AG08395 (cell line): ENCODE measurements at regions not wholly inside any gene's neighbourhood (a gene's known extent, or its start where the extent isn't known, plus 50 kb on each side); places are given as distances from the start of the nearest gene placed in this dataset.
"Not testable (repeated sequence)": the region's sequence is repeated elsewhere in the genome, so short reads cannot be mapped to it uniquely, and the experiment has no call there.

Experiments
- DNase-seq: peaks from one replicate; pipeline ENCODE4 v3.0.0; 2012; ENCODE audit warnings: mixed read lengths, low spot score

- DNase-seq, result no peak
Measured at GRCh38 chr4:12105519-12105918, 676.8 kb upstream of the HS3ST1 start.

GRCh38 chr4:12089920-12090319, 661.2 kb upstream of the HS3ST1 start:
- not testable (repeated sequence) for DNase-seq

GRCh38 chr4:12084690-12085089, 656.0 kb upstream of the HS3ST1 start:
- no peak for DNase-seq

GRCh38 chr4:12071316-12071715, 642.6 kb upstream of the HS3ST1 start:
- no peak for DNase-seq

GRCh38 chr4:12053966-12054365, 625.3 kb upstream of the HS3ST1 start:
- no peak for DNase-seq

GRCh38 chr4:12053556-12053955, 624.9 kb upstream of the HS3ST1 start:
- no peak for DNase-seq

- no peak for DNase-seq
Measured at GRCh38 chr4:12050357-12050756, 621.7 kb upstream of the HS3ST1 start.

GRCh38 chr4:12042818-12043217, 614.1 kb upstream of the HS3ST1 start:
- no peak for DNase-seq

GRCh38 chr4:12041828-12042227, 613.1 kb upstream of the HS3ST1 start:
- DNase-seq, result no peak

- DNase-seq, result no peak
Measured at GRCh38 chr4:12036450-12036849, 607.8 kb upstream of the HS3ST1 start.

- no peak for DNase-seq
Measured at GRCh38 chr4:12028258-12028657, 599.6 kb upstream of the HS3ST1 start.

- no peak for DNase-seq
Measured at GRCh38 chr4:12022409-12022808, 593.7 kb upstream of the HS3ST1 start.

GRCh38 chr4:12016729-12017128, 588.0 kb upstream of the HS3ST1 start:
- no peak for DNase-seq

- DNase-seq, result no peak
Measured at GRCh38 chr4:12005471-12005870, 576.8 kb upstream of the HS3ST1 start.

- DNase-seq, result not testable (repeated sequence)
Measured at GRCh38 chr4:11996581-11996980, 567.9 kb upstream of the HS3ST1 start.

GRCh38 chr4:11976726-11977263, 548.1 kb upstream of the HS3ST1 start:
- no peak for DNase-seq

- no peak for DNase-seq
Measured at GRCh38 chr4:11973270-11973669, 544.6 kb upstream of the HS3ST1 start.

- DNase-seq, result no peak
Measured at GRCh38 chr4:11970754-11971153, 542.1 kb upstream of the HS3ST1 start.

- no peak for DNase-seq
Measured at GRCh38 chr4:11966782-11967181, 538.1 kb upstream of the HS3ST1 start.

GRCh38 chr4:11954093-11954492, 525.4 kb upstream of the HS3ST1 start:
- DNase-seq, result no peak

- no peak for DNase-seq
Measured at GRCh38 chr4:11949355-11949754, 520.7 kb upstream of the HS3ST1 start.

- DNase-seq, result not testable (repeated sequence)
Measured at GRCh38 chr4:11947629-11948028, 518.9 kb upstream of the HS3ST1 start.

GRCh38 chr4:11937941-11938340, 509.2 kb upstream of the HS3ST1 start:
- DNase-seq, result no peak

GRCh38 chr4:11931266-11931820, 502.6 kb upstream of the HS3ST1 start:
- DNase-seq, result no peak
